Retina (tissue), 1 donor: ENCODE measurements at regions not wholly inside any gene's neighbourhood (a gene's known extent, or its start where the extent isn't known, plus 50 kb on each side); places are given as distances from the start of the nearest gene placed in this dataset.

ENCODE experiments used
- DNase-seq: peaks from one replicate; pipeline ENCODE4 v3.0.0-alpha.2; 2016

DNA sequence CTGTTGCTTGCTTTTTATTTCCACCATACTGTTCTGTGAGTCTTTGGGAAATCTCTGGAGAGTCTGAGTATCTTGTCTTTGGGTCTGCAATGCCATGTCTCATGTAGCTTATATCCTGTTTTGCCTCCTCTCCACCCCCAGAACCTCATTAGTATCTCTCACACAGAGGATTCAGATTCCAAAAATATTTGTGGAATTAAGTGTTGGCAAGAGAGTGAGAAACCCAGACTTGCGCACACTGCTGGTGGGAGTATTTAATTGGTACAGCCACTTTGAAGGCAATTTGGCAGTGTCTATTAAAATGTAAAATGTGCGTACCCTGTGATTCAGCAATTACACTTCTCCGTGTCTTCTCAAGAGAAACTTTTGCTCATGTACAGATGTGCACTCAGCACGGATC lies 68.6 kb downstream of the ZNF621 start:
- no peak for DNase-seq

DNA sequence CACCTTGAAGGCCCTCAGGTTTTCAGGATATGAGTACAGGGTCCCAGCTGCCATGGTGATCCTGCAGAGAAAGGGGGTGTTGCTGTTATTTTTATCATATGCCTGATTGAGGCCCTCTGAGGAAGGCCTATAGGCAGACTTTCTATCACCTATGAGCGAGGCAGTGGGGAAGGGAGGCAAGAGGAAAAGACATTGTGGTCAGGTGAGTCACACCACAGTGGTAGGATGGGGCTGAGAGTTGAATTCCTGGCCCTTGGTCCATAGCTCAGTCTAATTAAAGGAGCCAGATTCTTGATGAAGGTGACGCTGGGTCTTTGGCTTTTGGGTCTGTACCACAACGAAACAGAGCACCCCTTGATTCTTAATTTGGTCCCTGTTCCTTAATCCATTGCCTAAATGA lies 72.7 kb downstream of the ZNF621 start:
- no peak for DNase-seq

DNA sequence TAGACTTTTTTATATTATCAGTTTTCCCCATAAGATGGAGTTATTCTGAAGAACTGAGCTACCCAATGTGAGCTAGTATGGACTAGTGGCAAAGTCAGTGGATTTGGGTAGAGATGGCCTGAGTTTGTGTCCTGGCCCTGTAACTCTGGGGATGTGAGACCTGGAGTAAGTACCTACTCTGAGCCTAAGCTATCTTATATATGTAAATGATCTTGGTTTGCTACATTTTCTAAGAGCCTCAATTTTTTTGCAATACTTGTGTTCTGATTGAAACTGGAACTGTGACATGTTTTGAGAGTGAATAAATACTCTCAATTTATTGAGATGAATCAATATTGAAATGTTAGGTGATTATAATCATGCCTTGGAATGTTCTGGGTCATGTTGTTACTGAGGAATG lies 73.6 kb downstream of the ZNF621 start:
- DNase-seq: no peak

DNA sequence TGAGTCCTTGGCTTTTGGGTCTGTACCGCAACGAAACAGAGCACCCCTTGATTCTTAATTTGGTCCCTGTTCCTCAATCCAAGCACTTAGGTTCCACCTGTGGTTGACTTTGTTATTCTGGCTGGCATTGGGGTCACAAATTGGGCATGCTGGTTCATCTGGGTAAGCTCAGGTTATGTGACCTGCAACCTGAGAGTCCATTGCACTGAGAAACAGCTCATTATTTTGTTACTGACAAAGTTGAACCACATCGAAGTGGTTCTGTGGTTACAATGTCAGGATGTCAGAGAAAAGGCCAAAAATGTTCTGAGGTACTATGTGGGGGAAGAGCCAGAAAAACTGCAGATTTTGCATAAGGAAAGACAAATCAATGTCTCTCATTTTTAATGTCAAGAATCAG lies 74.2 kb downstream of the ZNF621 start:
- DNase-seq: no peak

DNA sequence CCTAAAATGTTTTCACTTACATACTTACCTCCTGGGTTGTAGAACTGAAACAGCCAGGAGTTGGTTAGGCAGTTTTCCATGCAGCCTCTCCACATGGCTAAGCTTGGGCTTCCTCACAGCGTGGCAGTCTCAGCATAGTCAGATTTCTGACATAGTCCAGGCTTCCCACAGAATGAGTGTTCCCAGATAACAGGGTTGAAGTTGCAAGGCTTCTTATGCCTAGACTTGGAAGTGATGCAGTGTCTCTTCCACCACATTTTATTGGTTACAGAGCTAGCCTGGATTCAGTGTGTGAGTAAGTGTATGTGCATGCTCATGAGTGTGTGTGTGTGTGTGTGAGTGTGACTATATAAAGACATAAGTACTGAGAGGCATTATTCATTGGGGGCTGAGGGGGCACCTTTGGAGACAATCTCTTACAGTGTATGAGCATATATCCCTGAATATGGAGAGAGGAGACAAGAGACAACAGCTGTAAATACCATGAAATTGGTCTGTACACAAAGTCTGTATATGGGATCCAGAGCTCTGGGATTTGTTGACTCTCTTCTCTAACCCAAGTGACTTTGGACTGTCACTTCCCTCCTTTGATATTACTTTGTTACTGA lies 78.1 kb downstream of the ZNF621 start:
- no peak for DNase-seq

DNA sequence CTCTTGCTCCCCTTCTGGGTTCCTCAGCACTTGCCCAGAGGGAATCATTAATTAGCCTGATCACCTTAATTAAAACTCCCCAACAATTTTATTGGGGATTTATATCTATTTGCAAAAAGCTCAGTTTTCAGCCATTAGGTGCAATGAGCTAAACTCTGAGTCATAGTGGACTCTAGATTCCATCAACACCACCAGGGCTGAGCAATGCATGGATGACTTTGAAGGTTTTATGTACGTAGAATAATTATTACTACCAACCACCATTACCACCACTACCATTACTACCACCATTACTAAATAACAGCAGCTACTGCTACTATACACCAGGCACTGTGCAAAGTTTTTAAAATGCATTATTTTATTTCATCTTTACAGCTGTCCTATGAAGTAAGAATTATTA lies 81.2 kb downstream of the ZNF621 start:
- no peak for DNase-seq

DNA sequence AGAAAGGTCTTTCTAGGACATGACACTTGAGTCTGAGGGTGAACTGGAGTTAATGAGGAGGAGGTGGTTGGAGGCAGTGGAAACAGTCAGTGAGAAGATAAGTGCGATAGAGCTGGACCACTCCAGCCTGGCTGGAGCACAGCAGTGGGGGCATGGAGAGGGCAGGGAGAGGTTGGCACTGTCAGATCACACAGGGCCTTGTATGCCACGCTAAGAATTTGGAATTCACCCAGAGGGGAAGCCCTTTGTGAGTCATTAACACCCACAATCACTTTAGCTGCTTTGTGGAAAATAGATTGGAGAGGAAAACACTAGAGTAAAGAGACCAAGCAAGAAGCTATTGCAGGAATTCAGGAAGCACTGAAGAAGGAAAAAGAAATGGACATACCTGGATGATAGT lies 83.3 kb downstream of the ZNF621 start:
- no peak for DNase-seq

DNA sequence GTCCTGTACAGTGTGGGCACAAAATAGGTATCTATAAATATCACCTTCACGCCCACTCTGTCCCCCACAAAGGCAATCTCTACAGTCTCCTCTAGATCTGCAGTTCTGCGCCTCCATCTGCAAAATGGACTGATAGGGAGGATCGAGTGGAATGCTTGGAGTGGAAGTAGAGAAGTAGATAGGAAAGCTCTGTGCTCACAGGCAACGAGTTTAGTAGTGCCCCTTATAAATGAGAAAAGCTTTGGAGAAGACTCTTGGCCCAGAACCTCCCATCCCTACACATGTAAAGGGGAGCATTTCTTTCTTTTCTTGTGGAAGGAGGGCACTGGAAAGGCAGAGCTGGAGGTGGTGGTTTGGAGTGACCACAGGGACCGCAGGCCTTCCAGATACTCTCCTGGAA lies 88.5 kb downstream of the ZNF621 start:
- peak; percentile 7 for DNase-seq

DNA sequence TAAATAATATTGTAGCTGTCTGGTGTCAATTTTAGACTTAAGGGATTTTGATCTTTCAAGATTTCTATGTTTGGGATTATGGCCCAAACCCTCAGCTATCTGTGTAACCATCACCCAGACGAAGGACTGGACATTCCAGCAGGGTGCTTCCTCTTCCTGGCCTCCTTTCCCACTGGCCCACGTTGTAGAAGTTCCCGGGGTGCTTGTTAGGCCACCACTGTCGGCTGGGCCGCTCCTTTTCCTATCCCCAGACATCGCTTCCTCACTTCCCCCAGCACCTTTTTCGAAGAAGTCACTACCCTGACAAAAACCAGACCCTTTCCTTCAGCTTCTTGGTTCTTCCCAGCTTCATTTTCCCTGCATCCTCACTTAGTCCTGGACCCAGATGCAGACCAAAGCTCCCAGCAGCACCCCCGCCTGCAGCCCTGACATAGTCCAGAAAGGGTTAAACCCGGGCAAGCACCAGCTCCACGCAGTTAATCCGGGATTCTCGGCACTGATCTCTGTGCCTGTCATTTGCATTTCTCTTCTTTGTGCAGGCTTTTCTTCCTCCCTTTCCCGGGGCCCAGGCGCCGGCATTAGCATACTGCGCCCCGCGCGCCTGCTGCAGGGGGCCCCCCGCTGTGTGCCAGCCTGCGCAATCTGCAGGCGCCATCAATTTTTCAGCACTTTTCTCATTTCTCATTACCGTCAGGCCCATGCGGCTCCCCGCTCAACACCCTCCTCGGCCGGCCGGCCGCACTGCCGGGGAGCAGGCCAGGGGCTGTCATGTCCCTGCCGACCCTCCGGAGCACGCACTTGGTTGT lies 90.6 kb downstream of the ZNF621 start:
- peak; percentile 93 for DNase-seq

DNA sequence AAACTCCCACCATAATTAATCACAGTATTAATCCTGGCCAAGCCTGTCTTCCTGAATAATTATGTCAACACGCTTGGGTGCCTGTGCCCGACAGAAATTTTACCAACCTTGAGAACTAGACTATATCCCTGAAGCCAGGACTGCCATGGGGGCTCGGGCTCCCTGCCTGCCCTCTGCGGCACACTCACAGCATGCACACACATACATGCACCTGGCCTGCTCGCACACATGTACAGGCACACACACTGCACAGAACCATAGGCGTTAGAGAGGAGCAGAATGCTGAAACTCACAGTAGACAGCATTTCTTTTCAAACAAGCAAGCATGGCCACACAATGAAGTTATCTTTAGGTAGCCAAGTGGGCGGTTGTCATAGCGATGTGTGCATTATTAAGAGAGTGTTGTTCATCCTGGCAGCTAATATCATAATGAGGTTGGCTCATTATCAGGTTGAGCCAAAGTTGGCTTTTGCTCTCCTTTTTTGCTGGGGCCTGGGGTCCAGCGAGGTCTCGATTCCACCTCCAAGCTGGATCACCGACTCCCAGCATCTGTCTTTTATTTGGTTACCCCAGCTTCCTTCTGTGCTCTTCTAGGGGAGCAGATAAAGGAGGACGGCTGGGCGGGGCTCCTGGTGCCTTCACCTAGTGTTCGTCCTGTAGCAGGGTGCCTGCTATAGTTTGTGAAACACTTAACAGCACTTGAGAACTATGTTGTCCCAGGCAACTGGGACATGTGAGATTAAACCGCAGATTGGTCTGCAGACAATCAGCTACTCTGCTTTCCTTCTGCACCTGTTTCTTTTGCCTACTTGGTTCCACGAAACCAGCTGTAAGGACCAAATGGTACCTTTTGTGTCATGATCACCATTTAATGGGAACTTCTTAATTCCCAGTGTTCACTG lies 91.4 kb downstream of the ZNF621 start:
- no peak for DNase-seq

DNA sequence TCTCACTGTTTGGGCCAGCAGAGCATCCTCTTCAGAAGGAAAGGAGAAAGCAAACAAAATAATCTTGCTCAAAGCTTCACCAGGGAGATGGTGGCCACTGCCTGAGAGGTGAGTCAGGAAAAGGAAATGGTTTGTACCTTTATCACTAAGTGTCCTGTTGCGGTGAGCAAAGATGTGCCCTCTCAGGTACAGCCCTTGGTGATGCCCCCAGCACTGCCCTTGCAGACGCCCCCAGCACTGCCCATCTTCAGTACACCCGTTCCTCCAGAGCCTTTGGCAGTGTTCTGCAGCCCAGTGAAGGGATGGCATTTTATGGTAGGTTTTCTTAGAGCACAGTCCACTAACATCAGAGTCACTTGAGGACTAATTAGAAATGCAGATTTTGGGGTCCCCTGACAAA lies 92.3 kb downstream of the ZNF621 start:
- DNase-seq: peak; percentile 6

DNA sequence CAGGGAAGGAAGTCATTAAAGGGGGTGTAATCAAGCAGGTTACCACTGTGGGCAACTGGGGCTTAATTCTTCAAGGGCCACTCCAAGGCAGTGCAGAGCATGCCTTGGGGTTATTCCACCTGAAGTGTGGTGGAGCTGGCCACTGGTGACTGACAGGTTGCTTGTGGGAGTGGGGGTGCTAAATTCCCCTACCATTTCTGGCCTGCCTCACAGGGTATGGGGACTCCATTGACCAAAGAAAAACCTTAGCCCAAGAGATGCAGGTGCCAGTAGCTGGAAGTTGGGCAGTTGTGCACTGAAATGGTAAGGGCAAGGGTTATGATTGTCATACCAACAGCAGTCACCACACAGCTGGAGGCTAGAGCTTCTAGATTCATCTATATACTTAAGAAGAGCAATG lies 93.4 kb downstream of the ZNF621 start:
- DNase-seq: no peak

DNA sequence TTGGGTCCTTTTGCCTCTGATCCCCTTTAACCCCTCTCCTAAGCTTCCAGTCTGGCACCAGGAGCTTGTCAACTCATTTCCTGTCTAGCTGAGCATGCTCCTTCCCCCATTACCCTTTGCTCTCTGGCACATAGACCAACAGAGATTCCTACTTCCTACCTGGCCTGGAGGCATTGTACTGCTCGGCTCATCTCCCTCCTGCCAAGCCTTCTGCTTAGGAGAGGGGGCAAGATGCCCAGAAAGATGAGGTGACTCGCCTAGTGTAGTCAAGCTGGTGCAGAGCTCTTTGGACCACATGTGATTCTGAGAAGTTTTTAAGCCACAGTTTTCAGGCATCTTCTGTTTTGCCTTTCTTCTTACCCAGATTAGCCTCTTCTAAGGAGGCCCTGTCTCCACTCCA lies 95.4 kb downstream of the ZNF621 start:
- no peak for DNase-seq

DNA sequence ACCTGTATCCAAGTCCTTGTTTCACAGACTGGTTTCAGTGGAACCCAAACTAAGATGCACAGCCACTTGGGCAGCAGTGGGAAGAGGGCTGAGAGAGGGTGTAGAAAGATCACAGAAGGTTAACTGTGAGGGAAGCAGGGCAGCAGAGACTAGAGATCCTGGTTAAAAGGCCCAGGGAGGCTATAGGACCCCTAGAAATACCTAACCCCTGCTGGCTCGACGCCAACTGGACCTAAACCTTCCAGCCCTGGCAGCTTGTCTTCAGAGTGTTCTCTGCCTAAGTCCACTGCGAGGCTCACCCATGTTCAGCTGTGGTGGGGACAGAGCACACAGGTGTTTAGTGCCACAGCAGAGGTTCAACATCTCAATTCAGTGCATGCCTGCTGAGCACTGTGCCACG lies 96.5 kb downstream of the ZNF621 start:
- no peak for DNase-seq

DNA sequence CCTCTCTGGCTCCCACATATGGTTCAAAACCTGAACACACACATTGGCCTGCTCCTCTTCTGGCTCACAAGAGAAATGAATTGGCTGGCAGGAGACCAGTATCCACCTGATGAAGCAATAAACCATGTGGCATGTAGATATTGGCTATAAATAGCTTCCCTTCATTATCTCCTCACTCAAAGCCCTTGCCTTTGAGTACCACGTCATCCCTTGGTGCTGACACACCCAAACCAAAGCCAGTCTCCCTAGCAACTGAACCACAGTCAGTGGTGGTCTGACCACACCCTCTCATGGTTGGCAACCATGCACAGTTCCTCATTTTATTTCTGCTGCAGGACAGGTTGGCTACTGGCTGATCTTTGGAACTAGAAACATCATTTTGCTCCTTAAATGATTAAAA lies 98.8 kb downstream of the ZNF621 start:
- no peak for DNase-seq

DNA sequence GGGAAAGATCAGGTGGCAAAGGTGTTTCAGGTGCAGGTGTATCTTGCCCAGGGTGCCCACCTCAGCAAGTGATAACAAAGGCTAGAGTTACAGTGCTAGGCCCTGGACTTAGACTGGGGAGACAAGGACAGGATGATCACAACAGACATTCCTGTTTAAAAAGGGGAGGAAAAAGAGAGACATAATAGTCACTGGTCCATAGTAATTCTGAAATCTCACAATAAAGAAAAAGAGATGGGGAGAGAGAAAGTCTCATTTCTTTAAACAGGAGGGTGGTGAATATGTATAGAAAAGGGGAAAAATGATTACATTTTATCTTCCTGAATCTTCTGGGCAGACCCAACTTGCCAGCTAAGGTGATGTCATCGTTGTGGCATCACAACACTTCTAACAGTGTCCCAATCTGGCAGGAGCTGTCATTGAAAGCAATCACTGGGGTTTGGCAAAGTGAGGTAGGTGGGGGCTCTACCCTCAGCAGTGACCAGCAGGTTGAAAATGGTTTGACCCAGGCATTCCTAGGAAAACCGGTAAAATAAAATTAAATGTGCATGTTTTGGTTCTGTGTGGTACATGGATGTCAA lies 99.5 kb downstream of the ZNF621 start:
- DNase-seq: no peak

DNA sequence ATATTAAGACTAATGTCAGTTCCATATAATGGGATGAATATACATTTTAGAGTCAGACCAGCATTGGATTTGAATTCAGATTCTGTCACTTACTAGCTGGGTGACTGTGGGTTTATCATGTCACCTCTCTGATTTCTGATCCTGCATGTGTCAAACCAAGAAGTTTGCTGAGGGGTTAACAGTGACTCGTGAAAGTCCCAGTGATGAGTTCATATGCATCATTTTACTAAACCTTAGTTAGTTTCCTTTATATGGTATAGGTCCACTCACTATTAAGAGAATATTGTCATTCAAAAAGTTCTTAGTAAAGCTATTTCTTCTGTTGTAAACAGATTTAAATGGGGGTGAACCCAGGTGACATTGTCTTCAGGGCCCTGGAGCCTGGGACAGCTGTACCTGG lies 102.3 kb downstream of the ZNF621 start:
- DNase-seq: no peak

DNA sequence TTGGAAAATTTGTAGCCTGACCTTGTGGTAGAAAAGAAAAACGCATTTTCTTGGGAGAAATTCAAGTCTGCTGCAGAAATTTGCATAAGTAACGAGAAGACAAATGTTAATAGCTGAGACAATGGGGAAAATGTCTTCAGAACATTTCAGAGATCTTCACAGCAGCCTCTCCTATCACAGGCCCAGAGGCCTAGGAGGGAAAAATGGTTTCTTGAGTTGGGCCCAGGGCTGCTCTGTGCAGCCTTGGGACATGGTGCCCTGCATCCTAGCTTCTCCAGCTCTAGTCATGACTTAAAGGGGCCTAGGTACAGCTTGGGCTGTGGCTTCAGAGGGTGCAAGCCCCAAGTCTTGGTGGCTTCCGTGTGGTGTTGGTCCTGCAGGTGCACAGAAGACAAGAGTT lies 104.2 kb downstream of the ZNF621 start:
- DNase-seq: no peak

DNA sequence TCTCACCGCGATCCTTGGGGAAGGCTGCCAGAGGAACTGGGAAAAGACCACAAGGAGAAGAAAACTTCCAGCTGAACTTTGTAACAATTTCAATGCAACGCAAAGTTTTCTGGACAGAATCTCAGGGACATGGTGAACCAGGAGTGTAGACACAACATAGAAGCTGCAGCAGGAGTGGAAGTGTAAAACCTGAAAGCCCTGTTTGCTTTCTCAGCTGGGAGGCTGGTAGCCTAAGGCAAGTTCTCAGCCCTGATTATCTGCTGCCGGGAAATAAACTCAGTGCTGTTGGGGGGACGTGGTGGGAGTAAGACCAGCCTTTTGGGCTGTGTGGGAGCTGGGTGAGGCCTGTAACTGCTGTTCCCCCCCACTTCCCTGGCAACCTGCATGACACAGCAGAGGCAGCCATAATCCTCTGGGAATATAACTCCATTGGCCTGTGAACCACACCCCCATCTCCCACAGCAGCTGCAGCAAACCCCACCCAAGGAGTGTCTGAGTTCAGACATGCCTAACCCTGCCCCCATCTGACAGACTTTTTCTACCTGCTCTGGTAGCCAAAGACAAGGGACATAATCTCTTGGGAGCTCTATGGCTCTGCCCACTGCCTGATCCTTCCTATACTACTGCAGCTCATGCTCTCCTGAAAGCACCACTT lies 106.7 kb downstream of the ZNF621 start:
- no peak for DNase-seq

DNA sequence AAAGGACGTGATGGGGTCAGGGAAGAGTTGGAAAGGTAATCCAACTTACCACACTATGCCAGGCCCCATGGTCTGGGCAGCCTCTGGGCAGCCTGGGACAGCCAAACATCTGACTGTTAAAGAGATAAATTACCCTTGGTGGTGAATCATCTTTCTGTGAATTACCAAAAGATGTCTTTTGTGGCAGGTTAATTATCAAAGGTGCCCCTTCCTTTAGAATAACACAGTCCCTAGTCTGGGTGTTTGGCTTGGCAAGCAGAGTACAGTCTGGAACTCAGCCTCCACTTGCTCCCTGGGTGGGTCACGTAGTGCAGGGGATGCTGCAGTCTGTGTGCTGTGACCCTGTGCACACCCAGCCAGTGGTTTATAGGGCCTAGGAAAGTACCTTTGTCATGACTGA lies 113.1 kb downstream of the ZNF621 start:
- DNase-seq: no peak

DNA sequence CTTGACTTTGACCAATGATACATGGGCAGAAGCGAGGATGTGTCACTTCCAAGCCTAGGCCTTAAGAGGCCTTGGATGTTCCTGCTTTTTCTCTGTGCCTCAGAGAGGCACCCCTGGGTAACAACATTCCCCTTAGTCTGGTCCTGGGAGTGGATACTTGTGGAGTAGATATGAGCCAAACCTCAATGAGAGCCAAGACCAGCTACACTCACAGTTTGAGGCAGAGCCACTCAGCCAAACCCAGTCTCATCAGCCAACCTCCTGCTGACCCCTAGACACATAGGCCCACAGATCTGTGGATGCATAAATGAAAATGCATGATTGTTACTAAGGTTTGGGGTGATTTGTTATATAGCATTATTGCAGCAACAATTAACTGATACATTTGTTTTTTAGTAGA lies 114.2 kb downstream of the ZNF621 start:
- no peak for DNase-seq

DNA sequence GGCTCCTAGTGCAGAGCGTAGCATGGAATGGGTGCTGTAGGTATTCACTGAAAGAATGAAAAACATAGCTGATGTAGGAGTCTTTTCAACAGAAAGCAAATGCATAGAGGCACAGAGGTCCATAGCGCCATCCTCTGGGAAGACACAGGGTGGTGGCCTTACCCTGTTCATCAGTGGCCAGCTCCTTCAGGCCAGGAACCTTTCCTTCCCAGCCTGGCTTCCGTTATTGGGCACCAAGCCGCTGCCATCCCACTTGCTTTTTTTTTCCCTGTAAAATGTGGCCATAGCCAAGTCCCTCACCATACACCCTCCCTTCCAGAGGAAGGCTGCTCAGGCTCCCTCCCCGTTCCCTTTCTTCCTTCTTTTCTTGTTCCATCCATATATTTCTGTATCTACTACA lies 118.1 kb downstream of the ZNF621 start:
- DNase-seq: no peak

DNA sequence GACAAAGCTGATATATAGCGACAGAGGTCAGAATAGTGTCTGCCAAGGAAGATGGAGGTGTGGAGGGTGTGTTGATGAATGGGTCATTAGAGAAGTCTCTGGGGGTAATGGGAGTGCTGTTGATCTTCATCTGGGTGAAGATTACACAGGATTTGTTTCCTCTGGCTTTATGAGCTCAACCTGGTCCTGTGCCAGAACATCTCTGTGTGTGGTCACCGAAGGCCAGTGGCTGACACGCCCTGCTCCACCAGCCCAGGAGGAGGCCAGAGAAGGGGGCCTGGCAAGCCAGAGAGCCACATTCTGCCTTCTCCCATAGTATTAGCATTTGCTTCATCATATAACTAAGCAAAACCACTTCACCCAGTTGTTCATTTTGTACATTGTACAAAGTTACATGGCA lies 121.1 kb downstream of the ZNF621 start:
- DNase-seq: no peak
